ENCODE measurements at regions not wholly inside any gene's neighbourhood (a gene's known extent, or its start where the extent isn't known, plus 50 kb on each side); places are given as distances from the start of the nearest gene placed in this dataset.

GRCh38 chr11:109877043-109877442 lies 216.1 kb upstream of the ZC3H12C start:
- TF ChIP-seq, protein P1, sequence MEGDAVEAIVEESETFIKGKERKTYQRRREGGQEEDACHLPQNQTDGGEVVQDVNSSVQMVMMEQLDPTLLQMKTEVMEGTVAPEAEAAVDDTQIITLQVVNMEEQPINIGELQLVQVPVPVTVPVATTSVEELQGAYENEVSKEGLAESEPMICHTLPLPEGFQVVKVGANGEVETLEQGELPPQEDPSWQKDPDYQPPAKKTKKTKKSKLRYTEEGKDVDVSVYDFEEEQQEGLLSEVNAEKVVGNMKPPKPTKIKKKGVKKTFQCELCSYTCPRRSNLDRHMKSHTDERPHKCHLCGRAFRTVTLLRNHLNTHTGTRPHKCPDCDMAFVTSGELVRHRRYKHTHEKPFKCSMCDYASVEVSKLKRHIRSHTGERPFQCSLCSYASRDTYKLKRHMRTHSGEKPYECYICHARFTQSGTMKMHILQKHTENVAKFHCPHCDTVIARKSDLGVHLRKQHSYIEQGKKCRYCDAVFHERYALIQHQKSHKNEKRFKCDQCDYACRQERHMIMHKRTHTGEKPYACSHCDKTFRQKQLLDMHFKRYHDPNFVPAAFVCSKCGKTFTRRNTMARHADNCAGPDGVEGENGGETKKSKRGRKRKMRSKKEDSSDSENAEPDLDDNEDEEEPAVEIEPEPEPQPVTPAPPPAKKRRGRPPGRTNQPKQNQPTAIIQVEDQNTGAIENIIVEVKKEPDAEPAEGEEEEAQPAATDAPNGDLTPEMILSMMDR (IDR thresholded peaks at IDR 0.05): no peak

- TF ChIP-seq, protein P1 (IDR thresholded peaks at IDR 0.05): no peak
Measured at GRCh38 chr11:109884501-109884900, 208.7 kb upstream of the ZC3H12C start.

DNA sequence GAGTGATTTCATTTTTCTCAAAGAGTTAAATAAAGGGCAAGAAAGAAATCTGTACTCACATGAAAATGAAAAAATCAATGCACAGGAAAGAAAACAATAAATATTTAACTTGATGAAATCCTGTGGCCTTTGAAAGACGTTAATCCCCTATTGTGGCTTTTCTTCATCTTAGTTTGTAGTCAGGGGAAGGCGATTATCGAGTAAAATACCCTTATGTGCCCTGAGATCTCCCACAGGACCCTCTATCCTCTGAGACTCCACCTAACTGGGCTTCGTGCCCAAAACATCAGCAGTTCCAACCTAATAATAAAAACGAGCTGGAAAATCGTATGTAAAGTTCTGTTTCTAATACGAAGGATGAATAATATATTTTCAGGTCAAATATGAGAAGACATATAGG lies 208.2 kb upstream of the ZC3H12C start:
- TF ChIP-seq, protein P1 (IDR thresholded peaks at IDR 0.05): no peak

DNA sequence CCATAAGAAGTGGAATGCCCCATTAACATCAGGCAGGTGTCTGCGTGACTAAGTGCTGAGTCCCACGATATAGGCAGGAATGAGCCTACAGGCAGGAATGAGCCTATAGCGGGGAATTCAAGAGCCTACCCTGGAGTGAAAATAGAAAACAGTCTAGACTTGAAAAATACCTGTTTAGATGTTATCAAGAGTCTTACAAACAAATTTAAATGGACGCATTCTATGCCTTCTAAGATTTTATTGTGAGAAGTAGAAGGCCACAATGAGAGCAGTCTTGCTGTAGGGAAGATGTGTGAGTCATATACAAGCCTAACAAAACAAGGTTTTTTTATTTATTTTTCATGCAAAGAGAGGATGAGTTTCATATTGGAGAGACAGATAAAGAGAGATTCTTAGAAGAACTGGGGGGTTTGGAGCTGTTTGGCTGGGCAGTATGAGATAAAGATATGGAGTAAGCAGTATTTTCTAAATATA lies 200.8 kb upstream of the ZC3H12C start:
- TF ChIP-seq, protein P1 (IDR thresholded peaks at IDR 0.05): no peak

DNA sequence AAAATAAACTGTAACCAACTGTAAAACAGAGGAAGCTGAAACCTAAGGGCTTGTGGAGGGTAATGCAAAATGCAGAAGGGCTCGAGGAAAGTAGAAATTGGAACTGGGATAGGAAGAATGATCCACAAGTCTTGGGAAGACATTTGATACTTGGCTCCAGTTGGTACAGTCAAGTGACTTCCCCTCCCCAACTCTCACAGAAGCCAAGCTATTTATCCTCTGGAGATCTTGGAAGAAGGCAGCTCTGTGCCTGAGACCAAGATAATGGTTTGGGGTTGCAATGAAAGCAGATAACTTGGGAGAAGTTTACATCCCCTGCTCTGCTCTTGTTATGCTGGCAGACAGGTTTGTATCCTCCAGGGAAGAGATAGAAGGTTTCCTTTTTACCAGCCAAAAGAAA lies 198.9 kb upstream of the ZC3H12C start:
- TF ChIP-seq, protein P1 (IDR thresholded peaks at IDR 0.05): no peak

DNA sequence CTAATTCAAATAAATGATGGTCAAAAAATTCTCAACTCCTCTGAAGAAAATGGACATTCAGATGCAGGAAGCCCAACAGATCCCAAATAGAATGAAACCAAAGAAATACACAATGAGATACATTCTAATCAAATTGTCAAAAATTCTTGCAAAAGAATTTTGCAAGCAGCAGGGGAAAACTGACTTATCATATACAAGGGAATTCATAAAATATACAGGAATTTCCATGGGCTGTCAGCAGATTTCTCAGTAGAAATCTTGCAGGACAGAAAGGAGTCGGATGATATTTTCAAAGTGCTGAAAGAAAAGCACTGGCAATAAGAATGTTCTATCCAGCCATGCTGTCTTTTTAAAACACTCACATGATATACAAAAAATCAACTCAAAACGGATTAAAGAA lies 194.6 kb upstream of the ZC3H12C start:
- TF ChIP-seq, protein P1 (IDR thresholded peaks at IDR 0.05): no peak

GRCh38 chr11:109902764-109903433 lies 190.3 kb upstream of the ZC3H12C start:
- TF ChIP-seq, protein P1 (IDR thresholded peaks at IDR 0.05): no peak

GRCh38 chr11:109911488-109911887 lies 181.7 kb upstream of the ZC3H12C start:
- TF ChIP-seq, protein P1 (IDR thresholded peaks at IDR 0.05): no peak
